Liver (tissue), 8 donors: ENCODE measurements at regions not wholly inside any gene's neighbourhood (a gene's known extent, or its start where the extent isn't known, plus 50 kb on each side); places are given as distances from the start of the nearest gene placed in this dataset.

ENCODE experiments used
- DNase-seq: peaks from one replicate; pipeline ENCODE4 v3.0.0-alpha.2; 2017; ENCODE audit warnings: low spot score
- H3K27ac ChIP-seq, 2 donors: one replicate each; pipeline ENCODE4 v1.7.0; 2013; ENCODE audit warnings: inconsistent platforms in 2 of 2, low read length in 2 of 2, control low read depth in 1 of 2, low read depth in 1 of 2, mild to moderate bottlenecking in 1 of 2
- H3K27me3 ChIP-seq, 4 donors: one replicate each; pipeline versions ENCODE4 v1.6.1 to v1.7.0; 2013; ENCODE audit warnings: low read length in 3 of 4, inconsistent platforms in 1 of 4, mild to moderate bottlenecking in 1 of 4, moderate library complexity in 1 of 4; ENCODE audit not compliant: control insufficient read depth in 4 of 4, insufficient read depth in 4 of 4
- H3K36me3 ChIP-seq, 4 donors: one replicate each; pipeline versions ENCODE4 v1.6.1 to v1.7.0; 2013; ENCODE audit warnings: low read length in 3 of 4, mild to moderate bottlenecking in 3 of 4, low read depth in 1 of 4, moderate library complexity in 1 of 4; ENCODE audit not compliant: control insufficient read depth in 4 of 4, insufficient read depth in 3 of 4
- H3K4me1 ChIP-seq, 4 donors: one replicate each; pipeline versions ENCODE4 v1.6.1 to v1.7.0; 2013; ENCODE audit warnings: low read length in 3 of 4, mild to moderate bottlenecking in 3 of 4, moderate library complexity in 1 of 4; ENCODE audit not compliant: control insufficient read depth in 4 of 4, insufficient read depth in 4 of 4
- H3K4me3 ChIP-seq, 3 donors: one replicate each; pipeline versions ENCODE4 v1.6.1 to v1.7.0; 2013; ENCODE audit warnings: low read length in 3 of 3, control low read depth in 1 of 3, low read depth in 1 of 3, mild to moderate bottlenecking in 1 of 3
- H3K9ac ChIP-seq, 2 donors: one replicate each; pipeline ENCODE4 v1.7.0; 2013; ENCODE audit warnings: low read length in 2 of 2, mild to moderate bottlenecking in 2 of 2, moderate library complexity in 2 of 2, control low read depth in 1 of 2, low read depth in 1 of 2
- H3K9me3 ChIP-seq, 4 donors: one replicate each; pipeline versions ENCODE4 v1.6.1 to v1.7.0; 2013; ENCODE audit warnings: low read length in 3 of 4; ENCODE audit not compliant: control insufficient read depth in 4 of 4
- EGR1 ChIP-seq, 2 donors: IDR thresholded peaks; 2 replicates each; pipeline ENCODE4 v1.6.1; 2016 to 2018; ENCODE audit warnings: antibody characterized with exemption in 2 of 2, low read depth in 2 of 2
- FOXA1 ChIP-seq: IDR thresholded peaks from 2 replicates; pipeline ENCODE4 v1.6.1; 2016; ENCODE audit warnings: antibody characterized with exemption
- GABPA ChIP-seq, 2 donors: IDR thresholded peaks in 1 of 2; conservative IDR thresholded peaks in 1 of 2; 2 replicates each; pipeline ENCODE4 v1.6.1; 2016; ENCODE audit warnings: antibody characterized with exemption in 2 of 2, mild to moderate bottlenecking in 1 of 2, moderate library complexity in 1 of 2
- HNF4A ChIP-seq, 2 donors: conservative IDR thresholded peaks; 2 replicates each; pipeline ENCODE4 v1.6.1; 2016; ENCODE audit warnings: antibody characterized with exemption in 2 of 2, mild to moderate bottlenecking in 2 of 2
- HNF4G ChIP-seq: IDR thresholded peaks from 2 replicates; pipeline ENCODE4 v1.6.1; 2016; ENCODE audit warnings: antibody characterized with exemption
- JUND ChIP-seq, 2 donors: IDR thresholded peaks; 2 replicates each; pipeline ENCODE4 v1.6.1; 2016; ENCODE audit warnings: antibody characterized with exemption in 2 of 2
- MAX ChIP-seq: IDR thresholded peaks from 2 replicates; pipeline ENCODE4 v1.6.1; 2016; ENCODE audit warnings: antibody characterized with exemption
- NR2F2 ChIP-seq: IDR thresholded peaks from 2 replicates; pipeline ENCODE4 v1.6.1; 2016; ENCODE audit warnings: antibody characterized with exemption
- RAD21 ChIP-seq, 2 donors: IDR thresholded peaks; 2 replicates each; pipeline ENCODE4 v1.6.1; 2016; ENCODE audit warnings: antibody characterized with exemption in 2 of 2, mild to moderate bottlenecking in 2 of 2
- RXRA ChIP-seq, 2 donors: IDR thresholded peaks; 2 replicates each; pipeline ENCODE4 v1.6.1; 2017 to 2018; ENCODE audit warnings: antibody characterized with exemption in 2 of 2, mild to moderate bottlenecking in 1 of 2
- SP1 ChIP-seq: IDR thresholded peaks from 2 replicates; pipeline ENCODE4 v1.6.1; 2018; ENCODE audit warnings: antibody characterized with exemption, mild to moderate bottlenecking
- TAF1 ChIP-seq: conservative IDR thresholded peaks from 2 replicates; pipeline ENCODE4 v1.6.1; 2016; ENCODE audit warnings: antibody characterized with exemption, mild to moderate bottlenecking
- ZBTB33 ChIP-seq: IDR thresholded peaks from 2 replicates; pipeline ENCODE4 v1.6.1; 2016; ENCODE audit warnings: antibody characterized with exemption
- WGBS: extraction: QIAGEN DNeasy Blood & Tissue Kit; methylation state at CpG from one replicate; pipeline ENCODE4 v1.1.7; 2013; 5-methylcytosine and 5-hydroxymethylcytosine counted together
- TF ChIP-seq, protein P1 (sequence below): fragments of 150-350 bp; IDR thresholded peaks from 2 replicates; pipeline ENCODE4 v1.5.1; 2017; ENCODE audit warnings: improper control_type of control experiment, low read depth, low read length; ENCODE audit not compliant: missing input control
- donor health status: healthy.
- donor health status: healthy.
- donor health status: healthy.
- donor health status: healthy.
- donor health status: healthy.

- no peak for TF ChIP-seq SP1
- TF ChIP-seq TAF1, result no peak
- no peak for TF ChIP-seq FOXA1
- TF ChIP-seq GABPA (IDR thresholded peaks at IDR 0.05 in 1 of 2, conservative IDR thresholded peaks at IDR 0.05 in 1 of 2), result no peak
- no peak for TF ChIP-seq EGR1 (IDR thresholded peaks at IDR 0.05; ENCODE audit: low read depth in 2 of 2)
These were observed 288.6 kb downstream of the AACS start (continued) for GRCh38 chr12:125353871-125354270.

GRCh38 chr12:125355614-125356013 is 290.4 kb downstream of the AACS start:
- 83% methylated on average over 7 of the region's 7 CpGs for WGBS
- no peaks in the 10 kb centered on the region for H3K36me3 ChIP-seq
- no peak overlapping the region for H3K9ac ChIP-seq
- H3K4me1 ChIP-seq, result no peaks in the 10 kb centered on the region
- no peak for DNase-seq
- H3K27ac ChIP-seq, result no peak overlapping the region
- peaks cover 0 to 4% (median 0%) of the 10 kb centered on the region in 4 donors for H3K9me3 ChIP-seq
- TF ChIP-seq ZBTB33 (no peak), MAX (no peak)
- TF ChIP-seq, protein P1, sequence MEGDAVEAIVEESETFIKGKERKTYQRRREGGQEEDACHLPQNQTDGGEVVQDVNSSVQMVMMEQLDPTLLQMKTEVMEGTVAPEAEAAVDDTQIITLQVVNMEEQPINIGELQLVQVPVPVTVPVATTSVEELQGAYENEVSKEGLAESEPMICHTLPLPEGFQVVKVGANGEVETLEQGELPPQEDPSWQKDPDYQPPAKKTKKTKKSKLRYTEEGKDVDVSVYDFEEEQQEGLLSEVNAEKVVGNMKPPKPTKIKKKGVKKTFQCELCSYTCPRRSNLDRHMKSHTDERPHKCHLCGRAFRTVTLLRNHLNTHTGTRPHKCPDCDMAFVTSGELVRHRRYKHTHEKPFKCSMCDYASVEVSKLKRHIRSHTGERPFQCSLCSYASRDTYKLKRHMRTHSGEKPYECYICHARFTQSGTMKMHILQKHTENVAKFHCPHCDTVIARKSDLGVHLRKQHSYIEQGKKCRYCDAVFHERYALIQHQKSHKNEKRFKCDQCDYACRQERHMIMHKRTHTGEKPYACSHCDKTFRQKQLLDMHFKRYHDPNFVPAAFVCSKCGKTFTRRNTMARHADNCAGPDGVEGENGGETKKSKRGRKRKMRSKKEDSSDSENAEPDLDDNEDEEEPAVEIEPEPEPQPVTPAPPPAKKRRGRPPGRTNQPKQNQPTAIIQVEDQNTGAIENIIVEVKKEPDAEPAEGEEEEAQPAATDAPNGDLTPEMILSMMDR, result no peak
- no peak overlapping the region for H3K4me3 ChIP-seq
- H3K27me3 ChIP-seq, result no peaks in the 10 kb centered on the region

DNA sequence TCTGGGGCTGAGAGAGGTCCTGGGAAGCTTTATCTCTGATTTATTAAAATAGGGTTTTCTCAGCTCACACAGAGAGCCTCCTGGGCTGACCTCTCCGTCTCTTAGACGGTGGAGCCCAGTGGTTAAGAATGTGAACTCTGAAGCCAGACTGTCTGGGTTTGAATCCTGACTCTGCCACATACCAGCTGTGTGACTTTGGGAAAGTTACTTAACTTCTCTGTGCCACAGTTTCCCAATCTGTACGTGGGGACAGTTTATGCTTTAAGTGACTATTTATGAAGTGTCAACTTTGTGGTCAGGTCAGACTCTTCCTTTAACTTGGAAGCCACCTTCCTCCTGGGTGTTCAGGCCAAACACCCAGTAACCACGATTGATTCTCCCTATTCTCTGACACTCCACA is 290.9 kb downstream of the AACS start:
- no peak overlapping the region for H3K4me3 ChIP-seq
- no peaks in the 10 kb centered on the region for H3K27me3 ChIP-seq
- no peaks in the 10 kb centered on the region for H3K4me1 ChIP-seq
- no peak for TF ChIP-seq HNF4G
- TF ChIP-seq HNF4A (conservative IDR thresholded peaks at IDR 0.05), result no peak
- TF ChIP-seq RXRA (IDR thresholded peaks at IDR 0.05), result no peak
- TF ChIP-seq JUND (IDR thresholded peaks at IDR 0.05), result no peak
- no peak for TF ChIP-seq RAD21 (IDR thresholded peaks at IDR 0.05)
- TF ChIP-seq FOXA1, result no peak
- no peak for TF ChIP-seq NR2F2
- TF ChIP-seq, protein P1, result no peak
- TF ChIP-seq ZBTB33, result no peak
- TF ChIP-seq GABPA (IDR thresholded peaks at IDR 0.05 in 1 of 2, conservative IDR thresholded peaks at IDR 0.05 in 1 of 2), result no peak
- peaks cover 0 to 4% (median 0%) of the 10 kb centered on the region in 4 donors for H3K9me3 ChIP-seq
- no peak overlapping the region for H3K27ac ChIP-seq
- no peak for DNase-seq
- 78% methylated on average over 4 of the region's 4 CpGs for WGBS
- no peaks in the 10 kb centered on the region for H3K36me3 ChIP-seq
- no peak overlapping the region for H3K9ac ChIP-seq
